ENCODE measurements at regions not wholly inside any gene's neighbourhood (a gene's known extent, or its start where the extent isn't known, plus 50 kb on each side); places are given as distances from the start of the nearest gene placed in this dataset.

DNA sequence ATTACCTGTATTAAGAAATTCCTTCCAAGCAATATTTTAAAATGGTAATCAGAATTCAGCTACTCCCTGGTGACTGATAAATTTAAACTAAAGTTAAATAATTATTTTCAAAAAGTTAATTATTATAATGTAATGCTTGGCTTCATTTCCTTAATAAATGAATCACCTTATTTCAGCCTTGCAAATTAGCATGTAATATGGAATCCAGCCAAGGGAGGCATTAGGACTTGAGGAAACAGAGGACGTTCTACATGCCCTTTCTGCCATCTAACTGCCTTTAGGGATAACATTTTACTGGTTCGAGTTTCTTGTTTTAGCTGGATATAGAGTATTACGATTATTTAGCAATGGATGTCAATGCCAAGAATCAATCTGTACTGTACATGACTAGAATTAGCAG is 636.3 kb downstream of the TSN start:
- H3K9me3 ChIP-seq (ENCODE audit: low read length), result no peaks in the 10 kb centered on the region; the same call in 1 of the 2 replicates
- no peaks in the 10 kb centered on the region for H3K36me3 ChIP-seq (ENCODE audit: insufficient read depth, low read length)
- H3K4me3 ChIP-seq (ENCODE audit: low read length), result no peak overlapping the region
- DNase-seq, result no peak
- no peak overlapping the region for H3K27ac ChIP-seq (ENCODE audit: low read length)
- no peaks in the 10 kb centered on the region for H3K79me2 ChIP-seq (ENCODE audit: low read length)
- H3K9ac ChIP-seq (ENCODE audit: low read length), result no peak overlapping the region
- H3K4me1 ChIP-seq (ENCODE audit: low read length), result no peaks in the 10 kb centered on the region
- no peaks in the 10 kb centered on the region for H3K9me2 ChIP-seq (replicated peaks; ENCODE audit: insufficient read depth, low read length)
- H3K27me3 ChIP-seq (ENCODE audit: low read length), result no peaks in the 10 kb centered on the region
- H4K20me1 ChIP-seq (ENCODE audit: insufficient read depth, low read depth, low read length), result no peaks in the 10 kb centered on the region
- no peak overlapping the region for H2AFZ ChIP-seq (ENCODE audit: low read length)
- no peak overlapping the region for H3K4me2 ChIP-seq (ENCODE audit: low read depth, low read length, poor library complexity, severe bottlenecking)

DNA sequence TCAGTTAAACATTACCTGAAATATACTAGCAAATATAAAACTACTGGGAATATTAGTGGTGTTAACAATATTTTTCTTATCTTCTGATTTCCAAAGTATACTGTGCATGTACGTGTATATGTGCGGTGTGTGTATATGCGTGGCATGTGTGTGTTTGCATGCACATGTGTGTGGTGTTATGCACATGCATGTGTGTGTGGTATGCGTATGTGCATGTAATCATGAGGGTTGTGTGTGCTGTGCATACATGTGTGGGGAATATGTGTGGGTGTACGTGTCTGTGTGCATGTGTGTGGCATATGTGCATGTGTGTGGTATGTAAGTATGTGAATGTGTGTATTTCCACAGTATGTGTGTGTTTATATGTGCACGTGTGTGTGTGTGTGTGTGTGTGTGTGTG is 640.2 kb downstream of the TSN start:
- Histone ChIP-seq H3K9ac (ENCODE audit: low read length) (no peak overlapping the region), H3K4me2 (ENCODE audit: low read depth, low read length, poor library complexity, severe bottlenecking) (no peak overlapping the region), H3K9me3 (ENCODE audit: low read length) (no peaks in the 10 kb centered on the region), H3K27me3 (ENCODE audit: low read length) (no peaks in the 10 kb centered on the region), H3K4me1 (ENCODE audit: low read length) (no peaks in the 10 kb centered on the region), H3K36me3 (ENCODE audit: insufficient read depth, low read length) (no peaks in the 10 kb centered on the region), H3K9me2 (replicated peaks; ENCODE audit: insufficient read depth, low read length) (no peaks in the 10 kb centered on the region), H3K27ac (ENCODE audit: low read length) (no peak overlapping the region), H3K79me2 (ENCODE audit: low read length) (no peaks in the 10 kb centered on the region), H4K20me1 (ENCODE audit: insufficient read depth, low read depth, low read length) (no peaks in the 10 kb centered on the region), H3K4me3 (ENCODE audit: low read length) (no peak overlapping the region), H2AFZ (ENCODE audit: low read length) (no peak overlapping the region)
- no peak for DNase-seq

DNA sequence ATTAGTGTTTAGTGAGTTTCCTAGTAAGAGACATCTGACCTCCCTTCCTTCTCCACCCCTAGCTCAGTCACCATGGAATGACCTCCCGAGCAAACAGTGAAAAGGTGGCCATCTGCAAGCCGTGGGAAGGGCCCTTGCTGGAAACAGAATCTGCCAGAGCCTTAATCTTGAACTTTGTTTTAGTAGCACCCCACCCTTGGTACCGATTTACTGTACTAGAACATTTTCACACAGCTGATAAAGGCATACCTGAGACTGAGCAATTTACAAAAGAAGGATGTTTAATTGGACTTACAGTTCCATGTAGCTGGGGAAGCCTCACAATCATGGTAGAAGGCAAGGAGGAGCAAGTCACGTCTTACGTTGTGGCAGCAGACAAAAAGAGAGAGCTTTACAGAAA is 655.8 kb downstream of the TSN start:
- Histone ChIP-seq H3K79me2 (ENCODE audit: low read length) (no peaks in the 10 kb centered on the region), H3K27me3 (ENCODE audit: low read length) (no peaks in the 10 kb centered on the region), H3K27ac (ENCODE audit: low read length) (no peak overlapping the region), H3K36me3 (ENCODE audit: insufficient read depth, low read length) (no peaks in the 10 kb centered on the region), H3K4me2 (ENCODE audit: low read depth, low read length, poor library complexity, severe bottlenecking) (no peak overlapping the region), H3K4me1 (ENCODE audit: low read length) (no peaks in the 10 kb centered on the region), H3K4me3 (ENCODE audit: low read length) (no peak overlapping the region), H4K20me1 (ENCODE audit: insufficient read depth, low read depth, low read length) (peaks cover 3% of the 10 kb centered on the region; the same call in 1 of the 2 replicates), H3K9me2 (replicated peaks; ENCODE audit: insufficient read depth, low read length) (no peaks in the 10 kb centered on the region), H3K9ac (ENCODE audit: low read length) (no peak overlapping the region), H2AFZ (ENCODE audit: low read length) (no peak overlapping the region), H3K9me3 (ENCODE audit: low read length) (no peaks in the 10 kb centered on the region)
- DNase-seq, result no peak

DNA sequence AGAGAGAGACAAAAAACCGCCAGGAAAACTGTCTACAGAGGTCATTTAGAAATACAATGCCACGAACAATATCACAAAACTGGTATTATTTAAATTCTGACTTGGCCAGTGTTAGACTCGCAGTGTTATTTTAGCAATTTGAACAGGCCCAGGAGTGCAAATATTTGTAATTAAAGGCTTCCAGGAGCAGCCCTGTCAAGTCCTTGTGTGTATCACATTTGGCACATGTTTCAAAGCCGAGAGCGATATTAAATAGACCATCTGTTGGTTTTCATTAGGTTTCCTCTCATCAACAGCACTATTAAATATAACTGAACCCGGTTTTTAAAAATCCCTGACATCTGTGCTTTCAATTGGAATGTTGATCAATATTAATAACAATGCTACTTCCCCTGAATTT is 656.9 kb downstream of the TSN start:
- Histone ChIP-seq H3K9ac (ENCODE audit: low read length) (no peak overlapping the region), H3K27me3 (ENCODE audit: low read length) (no peaks in the 10 kb centered on the region), H3K9me3 (ENCODE audit: low read length) (no peaks in the 10 kb centered on the region), H3K27ac (ENCODE audit: low read length) (no peak overlapping the region), H2AFZ (ENCODE audit: low read length) (no peak overlapping the region), H4K20me1 (ENCODE audit: insufficient read depth, low read depth, low read length) (peaks cover 3% of the 10 kb centered on the region; the same call in 1 of the 2 replicates), H3K36me3 (ENCODE audit: insufficient read depth, low read length) (no peaks in the 10 kb centered on the region), H3K9me2 (replicated peaks; ENCODE audit: insufficient read depth, low read length) (no peaks in the 10 kb centered on the region), H3K79me2 (ENCODE audit: low read length) (no peaks in the 10 kb centered on the region), H3K4me3 (ENCODE audit: low read length) (no peak overlapping the region), H3K4me2 (ENCODE audit: low read depth, low read length, poor library complexity, severe bottlenecking) (no peak overlapping the region), H3K4me1 (ENCODE audit: low read length) (no peaks in the 10 kb centered on the region)
- DNase-seq, result no peak

DNA sequence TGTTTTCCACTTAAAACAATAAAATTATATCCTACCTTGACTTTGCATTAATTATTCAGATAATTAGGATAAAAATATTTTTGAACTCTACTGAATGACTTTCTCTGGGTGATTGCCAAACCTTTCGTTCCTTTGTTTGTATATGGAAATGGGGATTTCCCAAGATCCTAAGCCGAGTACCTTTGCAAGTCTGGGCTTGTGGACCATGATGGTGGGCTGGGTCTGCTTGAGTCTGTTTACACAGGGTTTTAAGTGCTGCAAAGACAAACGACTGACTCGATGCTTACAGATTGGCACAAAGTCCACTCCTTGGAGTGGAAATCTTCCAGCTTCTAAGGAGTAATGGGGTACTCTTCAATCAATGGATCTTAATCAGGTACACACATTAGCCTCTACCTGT is 659.5 kb downstream of the TSN start:
- no peak for DNase-seq
- no peak overlapping the region for H3K4me2 ChIP-seq (ENCODE audit: low read depth, low read length, poor library complexity, severe bottlenecking)

DNA sequence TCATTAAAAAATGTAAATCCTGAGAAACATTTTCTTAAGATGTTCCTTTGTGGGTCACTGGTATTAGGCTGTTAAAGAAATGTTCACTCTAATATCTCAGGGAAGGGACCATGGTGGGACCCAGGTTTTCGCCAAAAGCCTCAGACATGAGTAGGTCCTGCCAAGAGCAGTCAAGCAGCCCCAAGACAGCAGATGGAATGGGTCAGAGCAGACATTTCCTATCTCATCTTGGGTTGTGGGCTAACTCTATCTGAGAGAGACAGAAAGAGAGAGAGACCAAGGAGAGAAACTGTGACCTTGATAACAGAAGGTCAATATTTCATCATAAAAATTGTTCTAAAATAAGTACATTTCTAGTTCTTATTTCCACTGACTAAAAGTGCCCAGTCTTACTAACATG is 661.7 kb downstream of the TSN start:
- no peak overlapping the region for H3K4me2 ChIP-seq (ENCODE audit: low read depth, low read length, poor library complexity, severe bottlenecking)
- DNase-seq, result no peak
- H3K9me3 ChIP-seq (ENCODE audit: low read length), result no peaks in the 10 kb centered on the region
- no peaks in the 10 kb centered on the region for H3K79me2 ChIP-seq (ENCODE audit: low read length)
- no peaks in the 10 kb centered on the region for H3K27me3 ChIP-seq (ENCODE audit: low read length)
- no peaks in the 10 kb centered on the region for H3K4me1 ChIP-seq (ENCODE audit: low read length)
- no peak overlapping the region for H3K27ac ChIP-seq (ENCODE audit: low read length)
- no peaks in the 10 kb centered on the region for H3K9me2 ChIP-seq (replicated peaks; ENCODE audit: insufficient read depth, low read length)
- no peaks in the 10 kb centered on the region for H3K36me3 ChIP-seq (ENCODE audit: insufficient read depth, low read length)
- H3K9ac ChIP-seq (ENCODE audit: low read length), result no peak overlapping the region
- no peak overlapping the region for H2AFZ ChIP-seq (ENCODE audit: low read length)
- no peak overlapping the region for H3K4me3 ChIP-seq (ENCODE audit: low read length)
- H4K20me1 ChIP-seq (ENCODE audit: insufficient read depth, low read depth, low read length), result peaks cover 3% of the 10 kb centered on the region; the same call in 1 of the 2 replicates

More for the DNA sequence above, 659.5 kb downstream of the TSN start:
- Histone ChIP-seq H3K27ac (ENCODE audit: low read length) (no peak overlapping the region), H3K4me1 (ENCODE audit: low read length) (no peaks in the 10 kb centered on the region), H2AFZ (ENCODE audit: low read length) (no peak overlapping the region), H3K79me2 (ENCODE audit: low read length) (no peaks in the 10 kb centered on the region), H3K9me3 (ENCODE audit: low read length) (no peaks in the 10 kb centered on the region), H3K4me3 (ENCODE audit: low read length) (no peak overlapping the region), H3K36me3 (ENCODE audit: insufficient read depth, low read length) (no peaks in the 10 kb centered on the region), H4K20me1 (ENCODE audit: insufficient read depth, low read depth, low read length) (peaks cover 3% of the 10 kb centered on the region; the same call in 1 of the 2 replicates), H3K9me2 (replicated peaks; ENCODE audit: insufficient read depth, low read length) (no peaks in the 10 kb centered on the region), H3K9ac (ENCODE audit: low read length) (no peak overlapping the region), H3K27me3 (ENCODE audit: low read length) (no peaks in the 10 kb centered on the region)

DNA sequence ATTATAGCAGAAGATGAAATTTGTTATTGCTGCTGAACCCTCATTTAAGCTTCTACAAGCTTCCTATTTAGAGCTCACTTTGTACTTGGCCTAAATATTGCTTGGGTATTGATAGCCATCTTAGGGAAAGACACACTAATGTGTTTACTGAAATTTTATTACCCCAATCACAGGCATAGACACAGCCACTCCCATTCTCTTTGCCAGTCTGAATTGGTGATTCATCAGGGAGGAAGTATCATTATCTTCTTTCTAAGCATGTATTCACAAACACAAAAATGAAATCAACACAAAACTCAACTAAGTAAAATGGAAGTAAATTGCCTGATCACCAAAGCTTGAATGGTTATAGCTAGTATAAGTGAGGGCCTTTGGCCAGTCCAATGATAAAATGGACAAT is 666.3 kb downstream of the TSN start:
- Histone ChIP-seq H3K9me3 (ENCODE audit: low read length) (no peaks in the 10 kb centered on the region), H3K36me3 (ENCODE audit: insufficient read depth, low read length) (no peaks in the 10 kb centered on the region), H3K4me1 (ENCODE audit: low read length) (no peaks in the 10 kb centered on the region), H3K4me2 (ENCODE audit: low read depth, low read length, poor library complexity, severe bottlenecking) (no peak overlapping the region), H3K9ac (ENCODE audit: low read length) (no peak overlapping the region), H3K79me2 (ENCODE audit: low read length) (no peaks in the 10 kb centered on the region), H3K4me3 (ENCODE audit: low read length) (no peak overlapping the region), H4K20me1 (ENCODE audit: insufficient read depth, low read depth, low read length) (no peaks in the 10 kb centered on the region), H3K27me3 (ENCODE audit: low read length) (no peaks in the 10 kb centered on the region), H3K9me2 (replicated peaks; ENCODE audit: insufficient read depth, low read length) (no peaks in the 10 kb centered on the region), H3K27ac (ENCODE audit: low read length) (no peak overlapping the region), H2AFZ (ENCODE audit: low read length) (no peak overlapping the region)
- no peak for DNase-seq

DNA sequence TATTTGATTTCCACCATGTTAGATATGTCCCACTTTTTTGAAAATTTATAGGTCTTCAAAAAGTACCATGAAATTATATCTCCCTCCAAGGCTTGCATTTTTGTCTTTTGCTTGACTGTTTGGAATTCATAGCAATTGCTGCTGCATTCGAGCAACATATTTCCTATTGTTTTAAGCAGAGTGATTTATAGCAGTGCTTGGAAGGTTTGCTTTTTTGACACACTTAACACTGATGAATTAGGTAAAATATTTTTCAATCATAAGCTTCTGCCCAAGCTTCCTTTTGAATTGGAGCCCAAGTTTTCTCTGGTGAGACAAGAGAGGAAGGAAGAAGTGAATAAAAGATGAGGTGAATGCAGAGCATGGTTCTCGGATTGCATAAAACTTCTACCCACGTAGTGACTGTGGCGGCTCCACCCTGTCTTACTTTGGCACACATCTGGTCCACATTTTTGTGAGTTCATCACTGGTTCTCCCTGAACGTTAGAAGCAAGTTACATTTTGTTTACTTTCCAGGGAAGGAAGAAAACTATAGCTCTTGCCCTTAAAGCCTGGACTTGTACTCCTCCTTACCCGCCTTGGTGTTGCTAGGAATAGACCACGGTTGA is 667.0 kb downstream of the TSN start:
- Histone ChIP-seq H3K36me3 (ENCODE audit: insufficient read depth, low read length) (no peaks in the 10 kb centered on the region), H3K27ac (ENCODE audit: low read length) (no peak overlapping the region), H2AFZ (ENCODE audit: low read length) (no peak overlapping the region), H3K4me1 (ENCODE audit: low read length) (no peaks in the 10 kb centered on the region), H3K4me3 (ENCODE audit: low read length) (no peak overlapping the region), H3K9ac (ENCODE audit: low read length) (no peak overlapping the region), H4K20me1 (ENCODE audit: insufficient read depth, low read depth, low read length) (no peaks in the 10 kb centered on the region), H3K4me2 (ENCODE audit: low read depth, low read length, poor library complexity, severe bottlenecking) (no peak overlapping the region), H3K9me2 (replicated peaks; ENCODE audit: insufficient read depth, low read length) (no peaks in the 10 kb centered on the region), H3K9me3 (ENCODE audit: low read length) (no peaks in the 10 kb centered on the region), H3K79me2 (ENCODE audit: low read length) (no peaks in the 10 kb centered on the region), H3K27me3 (ENCODE audit: low read length) (no peaks in the 10 kb centered on the region)
- no peak for DNase-seq

DNA sequence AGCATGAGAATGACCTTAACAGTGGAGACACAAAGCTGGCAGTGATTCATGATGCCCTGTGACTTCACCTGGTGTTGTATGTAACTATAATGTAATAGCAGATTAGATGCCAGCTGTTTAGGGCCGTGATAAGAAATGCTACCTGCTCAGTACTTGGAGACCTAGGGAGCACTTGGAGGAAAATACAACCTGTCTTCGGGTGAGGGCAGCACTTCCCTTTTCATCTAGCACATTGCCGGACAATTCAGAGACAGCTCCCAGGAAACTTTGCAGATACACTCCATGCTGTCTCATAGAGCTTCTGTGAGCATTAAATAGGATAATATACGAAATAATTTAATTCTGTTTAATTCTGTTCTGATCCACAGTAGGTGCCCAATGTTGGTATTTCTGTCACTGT is 668.5 kb downstream of the TSN start:
- Histone ChIP-seq H3K27me3 (ENCODE audit: low read length) (no peaks in the 10 kb centered on the region), H3K9me3 (ENCODE audit: low read length) (no peaks in the 10 kb centered on the region), H4K20me1 (ENCODE audit: insufficient read depth, low read depth, low read length) (no peaks in the 10 kb centered on the region), H3K9me2 (replicated peaks; ENCODE audit: insufficient read depth, low read length) (no peaks in the 10 kb centered on the region), H3K79me2 (ENCODE audit: low read length) (no peaks in the 10 kb centered on the region), H3K9ac (ENCODE audit: low read length) (no peak overlapping the region), H3K4me1 (ENCODE audit: low read length) (no peaks in the 10 kb centered on the region), H3K36me3 (ENCODE audit: insufficient read depth, low read length) (no peaks in the 10 kb centered on the region), H2AFZ (ENCODE audit: low read length) (no peak overlapping the region), H3K27ac (ENCODE audit: low read length) (no peak overlapping the region), H3K4me2 (ENCODE audit: low read depth, low read length, poor library complexity, severe bottlenecking) (no peak overlapping the region), H3K4me3 (ENCODE audit: low read length) (no peak overlapping the region)
- DNase-seq, result no peak
